Neural crest cell (in vitro differentiated cells): ENCODE measurements at regions not wholly inside any gene's neighbourhood (a gene's known extent, or its start where the extent isn't known, plus 50 kb on each side); places are given as distances from the start of the nearest gene placed in this dataset.

Experiments used
- DNase-seq: peaks from one replicate; pipeline ENCODE4 v3.0.0; 2021; ENCODE audit warnings: low read depth, mixed read lengths, low spot score
- H3K27ac Mint-ChIP-seq: one replicate; pipeline ENCODE4 v1.8.0; 2021; ENCODE audit warnings: mild to moderate bottlenecking, mixed read lengths; ENCODE audit not compliant: unreplicated experiment
- H3K27me3 Mint-ChIP-seq: 2 replicates; pipeline ENCODE4 v1.8.0; 2021; ENCODE audit warnings: low read depth, mild to moderate bottlenecking, mixed read lengths
- H3K36me3 Mint-ChIP-seq: 2 replicates; pipeline ENCODE4 v1.8.0; 2021; ENCODE audit warnings: low read depth, mild to moderate bottlenecking, mixed read lengths
- H3K4me1 Mint-ChIP-seq: 2 replicates; pipeline ENCODE4 v1.8.0; 2021; ENCODE audit warnings: mixed read lengths
- H3K4me3 Mint-ChIP-seq: one replicate; pipeline ENCODE4 v1.8.0; 2021; ENCODE audit warnings: mild to moderate bottlenecking, mixed read lengths
- H3K9me3 Mint-ChIP-seq: 2 replicates; pipeline ENCODE4 v1.8.0; 2021; ENCODE audit warnings: mixed read lengths
- TF ChIP-seq, protein P1 (sequence below): fragments of 200-600 bp; sonication (generic); conservative IDR thresholded peaks from 2 replicates; pipeline ENCODE4 v1.5.0; 2021; ENCODE audit warnings: antibody characterized with exemption, mild to moderate bottlenecking

DNA sequence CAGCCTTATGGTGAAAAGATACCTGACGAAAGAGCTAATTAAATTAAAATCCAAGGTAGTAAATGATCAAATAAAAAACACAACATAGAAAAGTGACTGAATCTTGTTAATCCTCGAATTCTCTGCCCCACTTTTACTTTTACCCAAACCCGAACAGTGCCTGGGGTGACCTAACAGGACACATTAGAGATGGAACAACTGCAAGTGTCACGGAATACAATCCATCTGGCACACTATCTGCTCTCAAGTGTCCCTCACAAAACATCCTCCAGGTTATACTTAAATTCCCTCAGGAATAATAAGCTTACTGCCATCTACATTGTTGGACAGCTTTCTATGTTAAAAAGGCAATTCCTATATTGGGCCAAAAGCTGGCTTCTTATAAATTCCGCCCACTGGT is 236.3 kb upstream of the SLC14A2 start:
- Mint-ChIP-seq H3K4me1 (peaks cover 4% of the 10 kb centered on the region), H3K4me3 (no peak overlapping the region), H3K27me3 (no peaks in the 10 kb centered on the region), H3K27ac (no peak overlapping the region), H3K9me3 (peaks cover 3% of the 10 kb centered on the region), H3K36me3 (no peaks in the 10 kb centered on the region)
- TF ChIP-seq, protein P1, sequence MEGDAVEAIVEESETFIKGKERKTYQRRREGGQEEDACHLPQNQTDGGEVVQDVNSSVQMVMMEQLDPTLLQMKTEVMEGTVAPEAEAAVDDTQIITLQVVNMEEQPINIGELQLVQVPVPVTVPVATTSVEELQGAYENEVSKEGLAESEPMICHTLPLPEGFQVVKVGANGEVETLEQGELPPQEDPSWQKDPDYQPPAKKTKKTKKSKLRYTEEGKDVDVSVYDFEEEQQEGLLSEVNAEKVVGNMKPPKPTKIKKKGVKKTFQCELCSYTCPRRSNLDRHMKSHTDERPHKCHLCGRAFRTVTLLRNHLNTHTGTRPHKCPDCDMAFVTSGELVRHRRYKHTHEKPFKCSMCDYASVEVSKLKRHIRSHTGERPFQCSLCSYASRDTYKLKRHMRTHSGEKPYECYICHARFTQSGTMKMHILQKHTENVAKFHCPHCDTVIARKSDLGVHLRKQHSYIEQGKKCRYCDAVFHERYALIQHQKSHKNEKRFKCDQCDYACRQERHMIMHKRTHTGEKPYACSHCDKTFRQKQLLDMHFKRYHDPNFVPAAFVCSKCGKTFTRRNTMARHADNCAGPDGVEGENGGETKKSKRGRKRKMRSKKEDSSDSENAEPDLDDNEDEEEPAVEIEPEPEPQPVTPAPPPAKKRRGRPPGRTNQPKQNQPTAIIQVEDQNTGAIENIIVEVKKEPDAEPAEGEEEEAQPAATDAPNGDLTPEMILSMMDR = no peak
- DNase-seq = no peak

DNA sequence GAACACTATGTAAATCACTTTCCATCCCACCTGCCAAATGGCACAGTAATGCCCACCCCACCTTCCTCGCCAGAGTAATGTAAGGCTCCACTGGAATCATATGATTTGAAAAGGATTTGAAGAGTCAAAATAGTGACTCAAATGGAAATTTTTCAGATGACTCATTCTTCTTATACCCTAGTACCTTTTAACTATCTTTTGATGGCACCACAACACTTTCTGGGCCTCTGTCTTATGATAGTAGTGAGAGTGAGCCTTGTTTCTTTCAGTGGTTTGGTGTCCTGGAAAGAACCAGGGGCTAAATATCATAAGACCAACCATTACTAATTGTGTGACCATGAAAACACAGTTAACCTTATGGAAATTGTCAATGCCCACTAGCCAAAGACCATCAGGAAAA is 235.4 kb upstream of the SLC14A2 start:
- H3K9me3 Mint-ChIP-seq = peaks cover 3% of the 10 kb centered on the region
- peaks cover 13% of the 10 kb centered on the region for H3K4me1 Mint-ChIP-seq
- DNase-seq = no peak
- H3K4me3 Mint-ChIP-seq = no peak overlapping the region
- TF ChIP-seq, protein P1 = no peak
- H3K27ac Mint-ChIP-seq = no peak overlapping the region
- H3K27me3 Mint-ChIP-seq = no peaks in the 10 kb centered on the region
- H3K36me3 Mint-ChIP-seq = no peaks in the 10 kb centered on the region

DNA sequence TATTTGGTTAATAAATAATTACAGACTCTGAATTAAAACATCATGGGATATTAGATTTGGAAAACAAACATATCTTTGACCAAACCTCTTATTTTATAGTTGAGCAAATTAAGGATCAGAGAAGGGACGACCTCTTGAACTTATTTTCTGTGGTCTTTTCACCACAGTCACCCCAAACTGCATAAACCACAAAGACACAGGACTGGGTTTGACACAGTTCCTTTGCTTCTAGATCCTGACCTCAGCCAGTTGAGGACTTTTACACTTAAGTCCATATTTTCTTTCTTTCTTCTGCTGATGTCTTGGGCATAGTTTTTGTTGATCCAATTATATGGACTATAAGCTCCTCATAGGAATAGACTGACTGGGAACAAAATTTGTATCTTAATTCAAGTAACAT is 234.0 kb upstream of the SLC14A2 start:
- no peaks in the 10 kb centered on the region for H3K27me3 Mint-ChIP-seq
- TF ChIP-seq, protein P1 = no peak
- no peak for DNase-seq
- H3K4me1 Mint-ChIP-seq = peaks cover 13% of the 10 kb centered on the region
- no peak overlapping the region for H3K27ac Mint-ChIP-seq
- no peak overlapping the region for H3K4me3 Mint-ChIP-seq
- H3K9me3 Mint-ChIP-seq = peaks cover 3% of the 10 kb centered on the region
- no peaks in the 10 kb centered on the region for H3K36me3 Mint-ChIP-seq

DNA sequence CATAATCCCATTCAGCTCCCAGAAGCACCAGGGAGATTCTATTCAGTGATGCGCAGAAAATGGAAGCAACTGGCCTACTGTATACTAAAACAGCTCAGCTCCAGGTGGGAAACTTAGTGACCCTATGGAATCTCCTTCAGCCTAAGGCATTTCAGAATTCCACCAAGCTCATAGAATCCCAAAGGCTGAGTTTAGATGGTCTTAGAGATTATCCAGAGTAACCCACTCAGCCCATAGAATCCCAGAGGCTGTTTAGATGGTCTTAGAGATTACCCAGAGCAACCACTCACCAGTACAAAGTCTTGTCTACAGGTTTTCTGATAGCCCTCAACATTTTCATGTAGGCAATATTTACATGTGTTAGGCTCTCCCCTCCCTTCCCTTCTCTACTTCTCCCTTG is 232.0 kb upstream of the SLC14A2 start:
- TF ChIP-seq, protein P1 = no peak
- peaks cover 13% of the 10 kb centered on the region for H3K4me1 Mint-ChIP-seq
- DNase-seq = no peak
- H3K27me3 Mint-ChIP-seq = no peaks in the 10 kb centered on the region
- no peaks in the 10 kb centered on the region for H3K36me3 Mint-ChIP-seq
- H3K4me3 Mint-ChIP-seq = no peak overlapping the region
- H3K27ac Mint-ChIP-seq = no peak overlapping the region
- no peaks in the 10 kb centered on the region for H3K9me3 Mint-ChIP-seq

DNA sequence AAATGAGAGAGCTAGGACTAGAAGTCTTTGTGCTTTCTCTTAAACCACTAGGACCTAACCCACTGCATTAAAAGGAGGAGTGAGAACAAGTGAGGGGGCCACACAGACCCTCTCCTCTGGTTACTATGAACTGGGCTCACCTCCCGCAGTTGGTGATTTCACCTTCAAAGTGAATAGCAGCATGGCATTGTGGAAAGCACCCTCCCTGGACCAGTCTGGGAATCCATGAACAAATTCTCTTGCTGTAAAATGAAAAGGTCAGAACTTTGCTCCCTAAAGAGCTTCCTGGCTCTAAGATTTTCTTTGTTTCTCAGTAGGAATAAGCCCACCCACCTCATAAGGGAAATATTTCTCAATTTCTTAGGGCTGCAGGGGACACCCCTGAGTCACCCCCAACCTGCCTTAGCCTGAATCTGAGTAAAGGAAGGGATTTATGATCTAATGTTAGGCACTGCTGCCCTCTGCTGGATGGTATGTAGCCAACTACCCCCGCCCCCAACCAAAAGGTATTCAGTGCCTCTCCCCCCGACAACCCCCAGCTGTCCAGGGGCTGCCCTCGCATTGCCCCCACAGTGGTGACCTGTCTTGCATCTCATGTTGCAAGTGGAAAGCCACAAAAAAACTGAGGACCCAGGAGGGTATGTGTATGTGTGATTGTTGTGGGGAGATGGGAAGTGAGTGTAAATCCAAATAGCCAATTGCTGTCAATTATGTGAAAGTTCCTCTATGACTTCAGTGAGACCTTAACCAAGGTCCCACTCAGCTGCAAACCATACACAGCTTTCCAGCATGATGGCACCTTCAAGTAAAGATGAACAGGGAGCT is 230.9 kb upstream of the SLC14A2 start:
- H3K4me3 Mint-ChIP-seq = no peak overlapping the region
- no peak overlapping the region for H3K27ac Mint-ChIP-seq
- peaks cover 13% of the 10 kb centered on the region for H3K4me1 Mint-ChIP-seq
- H3K9me3 Mint-ChIP-seq = no peaks in the 10 kb centered on the region
- TF ChIP-seq, protein P1 = peak; percentile 81
- H3K36me3 Mint-ChIP-seq = no peaks in the 10 kb centered on the region
- no peaks in the 10 kb centered on the region for H3K27me3 Mint-ChIP-seq
- peak; percentile 66 for DNase-seq
